ENCODE measurements at regions not wholly inside any gene's neighbourhood (a gene's known extent, or its start where the extent isn't known, plus 50 kb on each side); places are given as distances from the start of the nearest gene placed in this dataset.

- no peak for FAIRE-seq
Measured at GRCh38 chr6:92589996-92590395, 829.4 kb downstream of the EPHA7 start.

GRCh38 chr6:92588148-92588547, 831.2 kb downstream of the EPHA7 start:
- FAIRE-seq: no peak

- no peak for FAIRE-seq
Measured at GRCh38 chr6:92587525-92587924, 831.8 kb downstream of the EPHA7 start.

- FAIRE-seq: no peak
Measured at GRCh38 chr6:92586236-92586977, 833.0 kb downstream of the EPHA7 start.

- FAIRE-seq: peak; percentile 21
Measured at GRCh38 chr6:92582211-92582610, 837.1 kb downstream of the EPHA7 start.

GRCh38 chr6:92577077-92577719, 842.2 kb downstream of the EPHA7 start:
- FAIRE-seq: no peak

GRCh38 chr6:92568541-92568940, 850.8 kb downstream of the EPHA7 start:
- FAIRE-seq: no peak

GRCh38 chr6:92566632-92567031, 852.7 kb downstream of the EPHA7 start:
- no peak for FAIRE-seq

GRCh38 chr6:92564376-92564775, 855.0 kb downstream of the EPHA7 start:
- no peak for FAIRE-seq

GRCh38 chr6:92559611-92560010, 859.7 kb downstream of the EPHA7 start:
- no peak for FAIRE-seq

- FAIRE-seq: no peak
Measured at GRCh38 chr6:92559003-92559402, 860.4 kb downstream of the EPHA7 start.

GRCh38 chr6:92550501-92550900, 868.9 kb downstream of the EPHA7 start:
- peak; percentile 51 for FAIRE-seq

GRCh38 chr6:92545861-92546260, 873.5 kb downstream of the EPHA7 start:
- FAIRE-seq: no peak

GRCh38 chr6:92541448-92542060, 877.8 kb downstream of the EPHA7 start:
- no peak for FAIRE-seq

GRCh38 chr6:92538926-92539325, 880.4 kb downstream of the EPHA7 start:
- FAIRE-seq: no peak

GRCh38 chr6:92538275-92538674, 881.1 kb downstream of the EPHA7 start:
- FAIRE-seq: no peak

- FAIRE-seq: no peak
Measured at GRCh38 chr6:92534109-92534508, 885.2 kb downstream of the EPHA7 start.

- FAIRE-seq: no peak
Measured at GRCh38 chr6:92522589-92522988, 896.8 kb downstream of the EPHA7 start.

GRCh38 chr6:92521553-92521952, 897.8 kb downstream of the EPHA7 start:
- no peak for FAIRE-seq

- FAIRE-seq: no peak
Measured at GRCh38 chr6:92510137-92510536, 909.2 kb downstream of the EPHA7 start.

GRCh38 chr6:92507552-92507951, 911.8 kb downstream of the EPHA7 start:
- no peak for FAIRE-seq

- no peak for FAIRE-seq
Measured at GRCh38 chr6:92504509-92504908, 914.9 kb downstream of the EPHA7 start.

GRCh38 chr6:92497281-92497680, 922.1 kb downstream of the EPHA7 start:
- FAIRE-seq: no peak

- FAIRE-seq: no peak
Measured at GRCh38 chr6:92496527-92496926, 922.8 kb downstream of the EPHA7 start.

Measured in colon (tissue), 2 donors.